ENCODE measurements at regions not wholly inside any gene's neighbourhood (a gene's known extent, or its start where the extent isn't known, plus 50 kb on each side); places are given as distances from the start of the nearest gene placed in this dataset.

- TF ChIP-seq, protein P1, sequence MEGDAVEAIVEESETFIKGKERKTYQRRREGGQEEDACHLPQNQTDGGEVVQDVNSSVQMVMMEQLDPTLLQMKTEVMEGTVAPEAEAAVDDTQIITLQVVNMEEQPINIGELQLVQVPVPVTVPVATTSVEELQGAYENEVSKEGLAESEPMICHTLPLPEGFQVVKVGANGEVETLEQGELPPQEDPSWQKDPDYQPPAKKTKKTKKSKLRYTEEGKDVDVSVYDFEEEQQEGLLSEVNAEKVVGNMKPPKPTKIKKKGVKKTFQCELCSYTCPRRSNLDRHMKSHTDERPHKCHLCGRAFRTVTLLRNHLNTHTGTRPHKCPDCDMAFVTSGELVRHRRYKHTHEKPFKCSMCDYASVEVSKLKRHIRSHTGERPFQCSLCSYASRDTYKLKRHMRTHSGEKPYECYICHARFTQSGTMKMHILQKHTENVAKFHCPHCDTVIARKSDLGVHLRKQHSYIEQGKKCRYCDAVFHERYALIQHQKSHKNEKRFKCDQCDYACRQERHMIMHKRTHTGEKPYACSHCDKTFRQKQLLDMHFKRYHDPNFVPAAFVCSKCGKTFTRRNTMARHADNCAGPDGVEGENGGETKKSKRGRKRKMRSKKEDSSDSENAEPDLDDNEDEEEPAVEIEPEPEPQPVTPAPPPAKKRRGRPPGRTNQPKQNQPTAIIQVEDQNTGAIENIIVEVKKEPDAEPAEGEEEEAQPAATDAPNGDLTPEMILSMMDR (IDR thresholded peaks at IDR 0.05; ENCODE audit: low read depth, low read length, poor library complexity, severe bottlenecking) = no peak
- TF ChIP-seq EZH2phosphoT487 (IDR thresholded peaks at IDR 0.05; ENCODE audit: borderline replicate concordance, low read length) = no peak
These were observed 75.8 kb upstream of the ITGA6 start for GRCh38 chr2:172351586-172351985.
